NCI-H187 (cell line): ENCODE measurements at regions not wholly inside any gene's neighbourhood (a gene's known extent, or its start where the extent isn't known, plus 50 kb on each side); places are given as distances from the start of the nearest gene placed in this dataset.
A peak's percentile ranks its signal among the peaks of the same experiment; 100 is the strongest.
"Not testable (repeated sequence)": the region's sequence is repeated elsewhere in the genome, so short reads cannot be mapped to it uniquely, and the experiment has no call there.

ENCODE experiments used
- DNase-seq, 2 experiments: peaks; one replicate each; lab custom pipeline; 2025; lab: John Stamatoyannopoulos, UW

DNA sequence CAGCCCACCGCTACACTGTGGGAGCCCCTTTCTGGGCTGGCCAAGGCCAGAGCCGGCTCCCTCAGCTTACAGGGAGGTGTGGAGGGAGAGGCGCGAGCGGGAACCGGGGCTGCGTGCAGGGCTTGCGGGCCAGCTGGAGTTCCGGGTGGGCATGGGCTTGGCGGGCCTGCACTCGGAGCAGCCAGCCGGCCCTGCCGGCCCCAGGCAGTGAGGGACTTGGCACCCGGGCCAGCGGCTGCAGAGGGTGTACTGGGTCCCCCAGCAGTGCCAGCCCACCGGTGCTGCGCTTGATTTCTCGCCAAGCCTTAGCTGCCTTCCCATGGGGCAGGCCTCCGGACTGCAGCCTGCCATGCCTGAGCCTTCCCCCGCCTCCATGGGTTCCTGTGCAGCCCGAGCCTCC lies 306.2 kb downstream of the PPP4R3C start:
- not testable (repeated sequence) for DNase-seq

- no peak for DNase-seq
Measured at GRCh38 chrX:27136325-27136724, 326.8 kb downstream of the PPP4R3C start.

DNA sequence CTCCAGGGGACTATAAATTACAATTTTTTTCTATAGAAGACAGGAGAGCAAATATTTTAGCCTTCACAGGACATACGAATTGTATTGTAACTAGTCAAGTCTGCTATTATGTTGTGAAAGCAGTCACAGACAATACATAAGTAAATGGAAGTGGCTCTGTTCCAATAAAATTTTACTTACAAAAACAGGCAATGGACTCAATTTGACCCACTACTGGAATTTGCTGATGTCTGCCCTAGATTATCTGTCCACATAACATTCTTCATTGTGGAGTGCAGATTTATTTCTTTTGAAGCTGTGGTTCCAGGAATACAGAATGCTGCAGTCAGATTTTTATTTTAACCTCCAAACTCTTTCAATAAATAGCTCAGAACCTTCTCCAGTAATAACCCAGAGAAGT lies 330.3 kb downstream of the PPP4R3C start:
- DNase-seq: no peak

- not testable (repeated sequence) for DNase-seq
Measured at GRCh38 chrX:27087176-27087575, 376.0 kb downstream of the PPP4R3C start.

- no peak for DNase-seq
Measured at GRCh38 chrX:27086237-27086636, 376.9 kb downstream of the PPP4R3C start.

DNA sequence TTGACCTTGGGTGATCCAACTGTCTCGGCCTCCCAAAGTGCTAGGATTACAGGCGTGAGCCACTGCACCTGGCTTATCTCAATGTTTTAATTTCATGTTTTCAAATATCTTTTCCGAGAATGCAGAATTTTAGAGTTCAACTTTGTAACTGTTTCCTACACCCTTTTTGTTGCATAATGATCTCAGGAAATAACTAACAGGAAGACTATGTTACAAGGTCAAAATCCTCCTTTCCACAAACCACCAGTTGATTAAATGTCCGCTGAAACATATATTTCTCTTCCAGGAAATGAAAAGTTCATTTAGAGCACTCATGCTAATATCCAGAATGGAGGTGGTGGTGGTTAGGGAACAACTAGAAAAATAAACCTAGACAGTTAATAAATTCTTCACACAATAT lies 377.8 kb downstream of the PPP4R3C start:
- no peak for DNase-seq

DNA sequence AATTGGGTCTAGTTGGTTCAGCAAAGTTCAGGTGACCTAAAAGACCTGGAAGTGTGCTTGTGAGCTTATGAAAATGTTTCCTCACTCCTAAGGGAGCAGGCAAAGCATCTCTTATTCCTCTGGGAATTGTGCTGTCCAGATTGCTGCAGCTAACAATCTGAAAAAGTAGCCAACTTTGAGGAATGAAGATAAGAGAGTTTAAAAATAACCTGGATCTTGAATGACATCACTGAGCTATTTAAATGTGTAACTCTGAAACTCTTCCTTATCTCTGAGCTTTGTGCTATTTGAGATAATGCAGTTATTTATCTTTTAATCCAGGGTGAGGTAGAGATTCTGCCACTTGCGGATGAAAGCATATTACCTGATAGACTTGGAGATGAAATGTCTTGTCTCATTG lies 384.8 kb downstream of the PPP4R3C start:
- no peak for DNase-seq

DNA sequence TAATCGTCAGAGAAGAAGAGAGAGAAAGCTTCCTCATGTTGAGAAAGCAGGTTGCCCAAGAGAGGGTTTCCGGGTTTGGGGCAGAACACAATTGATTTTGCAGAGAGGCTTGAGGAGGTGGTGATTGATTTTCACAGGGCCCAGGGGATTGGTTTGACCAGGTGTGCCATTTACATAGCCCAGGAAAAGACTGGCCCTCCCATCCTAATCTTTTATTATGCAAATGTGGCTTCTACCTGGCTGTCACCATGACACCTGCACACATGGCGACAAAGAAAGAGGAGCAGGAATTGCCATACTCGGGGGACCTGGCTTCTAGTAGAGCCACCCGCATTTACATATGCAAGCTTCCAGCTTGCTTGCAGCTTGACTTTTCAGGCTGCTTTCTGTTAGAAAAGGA lies 405.3 kb downstream of the PPP4R3C start:
- no peak for DNase-seq

DNA sequence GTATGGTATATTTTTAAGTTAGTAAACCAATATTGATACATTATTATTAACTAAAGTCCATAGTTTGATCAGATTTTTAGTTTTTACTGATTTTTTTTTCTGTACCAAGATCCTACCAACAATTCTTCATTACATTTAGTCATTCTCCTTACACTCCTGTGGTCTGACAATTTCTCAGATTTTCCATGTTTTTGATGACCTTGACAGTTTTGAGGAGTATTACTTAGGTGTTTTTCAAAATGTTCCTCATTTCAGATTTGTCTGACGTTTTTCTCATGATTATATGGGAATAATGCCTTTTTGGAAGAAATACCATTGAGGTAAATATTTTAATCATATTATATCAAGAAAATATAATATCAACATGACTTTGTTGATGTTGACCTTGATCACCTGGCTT lies 423.8 kb downstream of the PPP4R3C start:
- DNase-seq: no peak

GRCh38 chrX:27008486-27008885 lies 454.7 kb downstream of the PPP4R3C start:
- DNase-seq: peak; percentile 4 to 20

GRCh38 chrX:26999634-27000033 lies 463.5 kb downstream of the PPP4R3C start:
- DNase-seq: no peak

DNA sequence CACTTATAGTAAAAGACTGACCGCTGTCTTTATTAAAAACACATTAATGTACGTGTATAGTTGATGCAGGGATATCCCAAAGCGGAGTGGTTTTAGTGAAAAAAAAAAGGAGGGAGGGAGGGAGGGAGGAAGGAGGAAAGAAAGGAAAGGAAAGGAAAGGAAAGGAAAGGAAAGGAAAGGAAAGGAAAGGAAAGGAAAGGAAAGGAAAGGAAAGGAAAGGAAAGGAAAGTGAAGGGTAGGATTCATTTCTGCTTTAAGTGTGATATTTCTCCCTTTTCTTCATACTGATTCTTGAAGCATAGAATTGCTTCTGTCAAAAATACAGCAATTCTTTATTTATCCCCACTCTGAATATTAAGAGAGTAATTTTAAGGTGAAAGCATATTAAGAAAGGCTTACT lies 504.9 kb downstream of the PPP4R3C start:
- no peak for DNase-seq

DNA sequence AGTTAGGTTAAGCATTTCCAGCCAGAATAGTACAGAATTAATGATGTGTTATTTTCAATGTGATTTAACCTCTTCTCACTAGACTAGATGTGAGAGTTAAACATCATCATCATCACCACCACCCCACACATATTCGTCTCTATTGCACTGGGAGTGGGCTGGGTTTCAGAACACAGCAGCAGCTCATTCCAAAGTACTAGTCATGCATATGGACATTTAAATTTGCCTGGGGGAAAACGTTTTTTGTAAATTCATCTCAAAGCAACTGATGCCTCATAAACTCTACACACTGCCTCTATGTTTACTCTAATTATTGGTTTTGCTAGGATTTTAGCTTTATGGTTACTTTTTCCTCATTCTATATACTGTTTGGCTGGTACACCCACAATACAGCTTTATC lies 509.1 kb downstream of the PPP4R3C start:
- no peak for DNase-seq

DNA sequence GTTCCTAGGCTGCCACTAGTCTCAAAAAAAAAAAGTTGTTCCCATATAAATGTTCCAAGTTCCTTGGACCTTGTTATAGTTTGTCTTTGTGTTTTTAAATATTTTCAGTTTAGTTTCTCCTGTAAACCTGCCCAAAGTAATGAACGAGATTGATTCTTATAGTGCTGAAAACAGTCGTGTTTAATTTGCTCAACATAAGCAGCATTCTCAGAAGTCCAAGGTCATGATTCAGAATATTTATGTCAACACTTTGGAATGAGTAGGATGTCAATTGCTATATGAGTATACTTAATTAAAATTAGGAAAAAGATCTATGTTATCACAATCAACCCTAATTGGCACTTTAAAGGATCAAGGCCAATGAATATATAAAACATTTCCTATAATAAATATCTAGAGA lies 510.9 kb downstream of the PPP4R3C start:
- no peak for DNase-seq

DNA sequence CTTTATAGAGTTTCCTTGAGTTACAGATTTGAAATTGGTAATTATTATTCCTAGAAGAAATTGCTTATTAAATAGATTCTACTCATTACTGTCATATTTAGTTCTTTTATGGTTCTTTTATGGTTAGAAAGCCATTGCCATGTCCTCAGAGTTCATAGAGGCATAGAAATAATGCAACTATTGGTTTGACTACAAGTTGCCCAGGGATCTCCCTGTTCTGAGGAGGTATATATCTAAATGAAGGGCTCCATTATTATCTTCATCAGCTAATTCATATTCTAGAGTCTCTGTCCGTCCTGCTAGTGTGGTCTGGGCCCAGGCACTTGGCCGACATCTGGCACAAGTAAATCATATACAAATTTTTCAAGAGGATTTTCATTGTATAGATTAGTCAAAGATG lies 535.7 kb downstream of the PPP4R3C start:
- DNase-seq: no peak

- no peak for DNase-seq
Measured at GRCh38 chrX:26925088-26925487, 538.1 kb downstream of the PPP4R3C start.

GRCh38 chrX:26922278-26922677 lies 540.9 kb downstream of the PPP4R3C start:
- no peak for DNase-seq

DNA sequence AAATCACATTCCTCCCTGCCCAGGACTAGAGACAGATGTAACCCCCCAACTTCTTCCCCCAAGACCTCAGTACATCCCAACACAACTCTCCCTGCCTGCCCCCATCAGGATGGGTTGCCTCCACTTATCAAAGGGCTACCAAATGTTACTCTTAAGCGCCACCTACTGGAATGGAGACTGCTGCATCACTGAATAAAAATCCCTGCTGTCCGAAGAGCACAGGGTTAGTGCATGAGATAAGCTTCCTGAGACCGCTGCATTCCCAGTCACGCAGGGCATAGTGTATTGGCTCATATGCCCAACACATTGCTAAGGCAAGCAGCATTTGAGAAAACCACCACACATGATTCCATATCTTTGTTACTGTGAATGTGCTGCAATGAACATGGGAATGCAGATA lies 544.5 kb downstream of the PPP4R3C start:
- DNase-seq: no peak

- no peak for DNase-seq
Measured at GRCh38 chrX:26916991-26917390, 546.1 kb downstream of the PPP4R3C start.

DNA sequence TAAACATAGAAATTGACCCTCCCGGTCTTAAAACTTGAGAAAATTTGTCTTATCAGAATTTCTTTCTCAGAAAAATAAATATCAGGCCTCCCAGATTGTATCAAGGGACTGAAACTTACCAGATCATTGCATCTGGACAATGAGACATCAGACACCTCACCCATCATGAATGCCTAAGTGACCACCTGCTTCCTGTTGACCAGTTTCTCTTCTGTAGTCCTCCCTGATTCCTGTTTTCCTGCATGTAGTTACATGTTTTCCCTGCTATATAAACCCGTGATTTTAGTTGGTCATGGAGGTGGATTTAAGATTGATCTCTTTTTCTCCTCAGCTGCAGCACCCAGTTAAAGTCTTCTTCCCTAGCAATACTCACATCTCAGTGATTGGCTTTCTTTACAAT lies 548.1 kb downstream of the PPP4R3C start:
- DNase-seq: no peak

DNA sequence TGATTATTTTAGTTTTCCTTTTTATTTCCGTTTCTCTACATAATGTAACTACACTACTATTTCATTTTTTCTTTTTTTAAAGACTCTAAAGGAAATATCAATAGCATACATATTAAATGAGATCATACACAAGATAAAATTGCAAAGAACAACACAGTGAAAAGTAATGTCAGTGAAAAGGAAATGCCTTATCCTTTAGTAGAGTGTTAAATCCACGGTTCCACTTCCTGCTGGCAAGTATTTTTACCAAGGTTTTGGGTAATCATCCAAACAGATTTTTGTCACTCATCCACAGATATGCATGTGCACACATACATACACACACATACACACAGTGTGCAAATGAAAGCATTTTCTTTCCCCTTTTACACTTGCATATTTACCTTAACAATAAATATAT lies 548.9 kb downstream of the PPP4R3C start:
- no peak for DNase-seq

DNA sequence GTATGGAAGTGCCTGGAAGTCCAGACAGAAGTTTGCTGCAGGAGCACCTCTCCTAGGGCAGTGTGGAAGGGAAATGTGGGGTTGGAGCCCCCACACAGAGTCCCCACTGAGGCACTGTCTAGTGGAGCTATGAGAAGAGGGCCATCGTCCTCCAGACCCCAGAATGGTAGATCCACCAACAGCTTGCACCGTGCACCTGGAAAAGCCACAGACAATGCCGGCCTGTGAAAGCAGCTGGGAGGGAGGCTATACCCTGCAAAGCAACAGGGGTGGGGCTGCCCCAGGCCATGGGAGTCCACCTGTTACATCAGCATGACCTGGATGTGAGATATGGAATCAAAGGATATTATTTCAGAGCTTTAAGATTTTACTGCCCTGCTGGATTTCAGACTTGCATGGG lies 551.4 kb downstream of the PPP4R3C start:
- DNase-seq: not testable (repeated sequence)

DNA sequence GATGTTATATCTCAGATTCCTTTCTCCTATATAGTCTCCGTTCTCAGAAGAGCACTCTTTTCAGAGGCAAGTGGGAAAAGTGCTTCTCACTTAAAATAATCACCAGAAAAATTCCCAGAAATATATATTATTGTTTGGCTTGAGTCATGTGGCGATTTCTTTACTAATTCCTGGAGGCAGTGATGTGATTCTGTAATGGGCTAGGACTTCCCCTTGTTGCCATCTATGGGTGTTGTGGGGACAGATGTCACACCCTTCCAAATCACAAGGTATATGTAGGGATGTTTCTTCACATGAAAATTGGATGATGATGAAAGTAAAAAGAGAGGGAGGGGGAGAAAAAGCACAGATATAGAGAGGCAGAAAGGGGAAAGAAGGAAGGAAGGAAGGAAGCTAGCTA lies 553.4 kb downstream of the PPP4R3C start:
- no peak for DNase-seq

- DNase-seq: no peak
Measured at GRCh38 chrX:26908218-26908617, 554.9 kb downstream of the PPP4R3C start.

DNA sequence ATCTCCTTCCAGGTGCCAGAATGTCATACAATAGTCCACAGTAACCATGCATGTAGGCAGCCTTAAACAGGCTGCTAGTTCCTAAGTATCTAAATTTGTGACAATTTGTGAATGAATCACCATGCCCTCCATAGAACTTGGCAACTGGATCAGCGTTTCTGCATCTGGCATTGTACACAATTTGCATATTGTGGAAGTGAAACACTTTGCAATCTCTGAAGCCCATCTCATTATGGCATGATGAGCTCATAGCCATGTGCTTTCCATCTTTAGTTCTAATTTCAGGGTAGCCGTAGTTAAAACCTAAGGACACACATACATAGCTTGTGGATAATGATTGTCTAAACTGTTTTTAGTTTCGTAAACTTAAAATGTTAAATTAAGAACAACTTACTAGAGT lies 573.6 kb downstream of the PPP4R3C start:
- DNase-seq: no peak
